Lower lobe of right lung (tissue), 2 donors: ENCODE measurements at regions not wholly inside any gene's neighbourhood (a gene's known extent, or its start where the extent isn't known, plus 50 kb on each side); places are given as distances from the start of the nearest gene placed in this dataset.
"Not testable (repeated sequence)": the region's sequence is repeated elsewhere in the genome, so short reads cannot be mapped to it uniquely, and the experiment has no call there.

ENCODE experiments used
- ATAC-seq, 2 donors: fragments of 200-7000 bp; cut with Tn5 transposase; one replicate each; pipeline ENCODE4 v1.9.1; 2020 to 2022; ENCODE audit warnings: mild to moderate bottlenecking in 2 of 2, moderate library complexity in 2 of 2
- DNase-seq: peaks from one replicate; pipeline ENCODE4 v3.0.0-alpha.2; 2020
- H3K27ac ChIP-seq: fragments of 200-600 bp; one replicate; pipeline ENCODE4 v1.8.0; 2022
- H3K27me3 ChIP-seq: fragments of 200-600 bp; one replicate; pipeline ENCODE4 v1.8.0; 2022; ENCODE audit warnings: low read depth
- H3K36me3 ChIP-seq: fragments of 200-600 bp; one replicate; pipeline ENCODE4 v1.8.0; 2022; ENCODE audit warnings: mild to moderate bottlenecking
- H3K4me1 ChIP-seq: fragments of 200-600 bp; one replicate; pipeline ENCODE4 v1.8.0; 2022
- H3K4me3 ChIP-seq: fragments of 200-600 bp; one replicate; pipeline ENCODE4 v1.8.0; 2022; ENCODE audit warnings: mild to moderate bottlenecking
- H3K9me3 ChIP-seq: fragments of 200-600 bp; one replicate; pipeline ENCODE4 v1.8.0; 2022
- intact Hi-C: fragments of 100-400 bp; cut with DNase I; formaldehyde crosslinking; loops from one replicate; pipeline ENCODE4 v1.11.0; 2022
- TF ChIP-seq, protein P1 (sequence below): fragments of 200-600 bp; IDR thresholded peaks from one replicate; pipeline ENCODE4 v1.8.0; 2022; ENCODE audit warnings: antibody characterized with exemption, mild to moderate bottlenecking
- donor health status: DM: no; HTN: yes; CAD: no; lungs with severe emphysema.

DNA sequence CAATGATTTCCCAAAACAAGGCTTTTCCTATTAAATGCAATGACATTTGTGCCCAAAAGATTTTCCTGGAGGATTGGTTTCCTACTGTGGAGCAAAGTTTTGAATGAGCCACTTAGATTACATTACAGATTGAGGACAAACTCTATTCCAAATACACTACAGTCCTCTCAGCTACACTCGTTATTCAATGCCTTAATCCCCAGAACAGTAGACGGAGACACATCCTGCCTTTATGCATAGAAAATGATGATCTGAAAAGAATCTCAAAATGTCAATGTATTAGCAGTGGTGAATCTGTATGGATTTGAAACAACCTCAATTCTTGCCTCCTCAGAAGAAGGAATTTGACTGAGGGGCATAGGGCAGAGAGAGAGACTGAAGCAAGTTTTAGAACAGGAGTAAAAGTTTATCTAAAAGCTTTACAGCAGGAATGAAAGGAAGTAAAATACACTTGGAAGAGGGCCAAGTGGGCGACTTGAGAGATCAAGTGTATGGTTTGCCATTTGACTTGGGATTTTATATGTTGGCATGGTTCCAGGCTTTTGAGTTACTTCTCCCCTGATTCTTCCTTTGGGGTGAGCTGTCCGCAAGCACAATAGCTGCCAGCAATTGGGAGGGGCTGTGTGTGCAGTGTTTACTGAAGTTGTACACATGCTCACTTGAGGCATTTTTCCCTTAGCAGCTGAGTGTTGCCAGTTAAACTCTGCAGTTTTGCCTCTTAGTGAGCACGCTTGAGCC lies 891.9 kb upstream of the MBL2 start:
- Histone ChIP-seq H3K4me3 (no peak overlapping the region), H3K9me3 (no peaks in the 10 kb centered on the region), H3K36me3 (no peaks in the 10 kb centered on the region), H3K27me3 (no peaks in the 10 kb centered on the region), H3K27ac (no peak overlapping the region), H3K4me1 (peaks cover 3% of the 10 kb centered on the region)
- ATAC-seq (peak; percentile 67 to 75), DNase-seq (no peak)
- TF ChIP-seq, protein P1, sequence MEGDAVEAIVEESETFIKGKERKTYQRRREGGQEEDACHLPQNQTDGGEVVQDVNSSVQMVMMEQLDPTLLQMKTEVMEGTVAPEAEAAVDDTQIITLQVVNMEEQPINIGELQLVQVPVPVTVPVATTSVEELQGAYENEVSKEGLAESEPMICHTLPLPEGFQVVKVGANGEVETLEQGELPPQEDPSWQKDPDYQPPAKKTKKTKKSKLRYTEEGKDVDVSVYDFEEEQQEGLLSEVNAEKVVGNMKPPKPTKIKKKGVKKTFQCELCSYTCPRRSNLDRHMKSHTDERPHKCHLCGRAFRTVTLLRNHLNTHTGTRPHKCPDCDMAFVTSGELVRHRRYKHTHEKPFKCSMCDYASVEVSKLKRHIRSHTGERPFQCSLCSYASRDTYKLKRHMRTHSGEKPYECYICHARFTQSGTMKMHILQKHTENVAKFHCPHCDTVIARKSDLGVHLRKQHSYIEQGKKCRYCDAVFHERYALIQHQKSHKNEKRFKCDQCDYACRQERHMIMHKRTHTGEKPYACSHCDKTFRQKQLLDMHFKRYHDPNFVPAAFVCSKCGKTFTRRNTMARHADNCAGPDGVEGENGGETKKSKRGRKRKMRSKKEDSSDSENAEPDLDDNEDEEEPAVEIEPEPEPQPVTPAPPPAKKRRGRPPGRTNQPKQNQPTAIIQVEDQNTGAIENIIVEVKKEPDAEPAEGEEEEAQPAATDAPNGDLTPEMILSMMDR, result no peak
- intact Hi-C loops, result no loop called here

GRCh38 chr10:53650794-53651193 lies 878.2 kb upstream of the MBL2 start:
- intact Hi-C loops, result no loop called here

GRCh38 chr10:53647221-53647620 lies 874.6 kb upstream of the MBL2 start:
- intact Hi-C loops, H3K9me3 ChIP-seq, H3K36me3 ChIP-seq, H3K27me3 ChIP-seq, H3K27ac ChIP-seq, DNase-seq, H3K4me3 ChIP-seq, H3K4me1 ChIP-seq: not testable (repeated sequence)
- peak in 1 of 2 donors; percentile 23 for ATAC-seq

More at GRCh38 chr10:53650794-53651193, 878.2 kb upstream of the MBL2 start:
- no peaks in the 10 kb centered on the region for H3K36me3 ChIP-seq
- H3K9me3 ChIP-seq, result peaks cover 3% of the 10 kb centered on the region
- H3K4me1 ChIP-seq, result no peaks in the 10 kb centered on the region
- no peak overlapping the region for H3K27ac ChIP-seq
- H3K27me3 ChIP-seq, result no peaks in the 10 kb centered on the region
- no peak for ATAC-seq
- TF ChIP-seq, protein P1, result no peak
- no peak overlapping the region for H3K4me3 ChIP-seq
- DNase-seq, result no peak

GRCh38 chr10:53646525-53646924 lies 873.9 kb upstream of the MBL2 start:
- H3K27ac ChIP-seq, result no peak overlapping the region
- H3K4me3 ChIP-seq, result no peak overlapping the region
- ATAC-seq, result peak; percentile 31 to 46
- TF ChIP-seq, protein P1, result no peak
- DNase-seq, result no peak
- no peaks in the 10 kb centered on the region for H3K36me3 ChIP-seq
- peaks cover 3% of the 10 kb centered on the region for H3K9me3 ChIP-seq
- intact Hi-C loops, result no loop called here
- H3K27me3 ChIP-seq, result no peaks in the 10 kb centered on the region
- no peaks in the 10 kb centered on the region for H3K4me1 ChIP-seq

GRCh38 chr10:53645951-53646350 lies 873.4 kb upstream of the MBL2 start:
- Histone ChIP-seq H3K4me3 (no peak overlapping the region), H3K27me3 (no peaks in the 10 kb centered on the region), H3K4me1 (no peaks in the 10 kb centered on the region), H3K9me3 (peaks cover 3% of the 10 kb centered on the region), H3K27ac (no peak overlapping the region), H3K36me3 (no peaks in the 10 kb centered on the region)
- ATAC-seq (no peak), DNase-seq (no peak)
- intact Hi-C loops, result no loop called here
- TF ChIP-seq, protein P1, result no peak

- TF ChIP-seq, protein P1, result no peak
- no peaks in the 10 kb centered on the region for H3K36me3 ChIP-seq
- H3K9me3 ChIP-seq, result no peaks in the 10 kb centered on the region
- no peak overlapping the region for H3K4me3 ChIP-seq
- ATAC-seq, result no peak
- no peaks in the 10 kb centered on the region for H3K27me3 ChIP-seq
- H3K4me1 ChIP-seq, result no peaks in the 10 kb centered on the region
- no peak for DNase-seq
- intact Hi-C loops, result no loop called here
- no peak overlapping the region for H3K27ac ChIP-seq
These were observed 865.4 kb upstream of the MBL2 start for GRCh38 chr10:53638006-53638405.
